Glomerular endothelial cell (primary cell): ENCODE measurements at regions not wholly inside any gene's neighbourhood (a gene's known extent, or its start where the extent isn't known, plus 50 kb on each side); places are given as distances from the start of the nearest gene placed in this dataset.

Experiments used
- DNase-seq: peaks from one replicate; pipeline ENCODE4 v3.0.0-alpha.2; 2011; ENCODE audit warnings: low read depth, low spot score; ENCODE audit errors: extremely low read depth

GRCh38 chr9:118457171-118458000 is 753.2 kb downstream of the TLR4 start:
- no peak for DNase-seq

DNA sequence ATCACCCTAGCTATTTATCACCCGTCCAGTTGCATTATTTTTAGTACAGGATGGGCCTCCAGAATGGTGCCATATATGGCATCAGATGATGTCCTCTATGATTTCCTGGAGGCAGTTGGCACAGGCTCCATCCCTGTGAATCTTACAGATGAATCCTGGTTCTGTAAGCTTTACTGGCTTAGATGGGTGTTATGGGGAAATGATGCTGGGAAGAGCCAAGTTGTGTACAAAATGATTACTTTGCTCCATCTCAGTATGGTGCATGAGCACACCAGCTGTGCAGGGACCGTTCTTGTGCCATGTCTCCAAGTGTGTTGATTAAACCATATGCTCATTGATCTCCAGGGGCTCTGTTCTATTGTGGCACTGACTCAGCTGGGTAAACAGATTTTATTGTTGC is 755.7 kb downstream of the TLR4 start:
- DNase-seq, result no peak

GRCh38 chr9:118463419-118463818 is 759.2 kb downstream of the TLR4 start:
- no peak for DNase-seq

GRCh38 chr9:118473521-118473920 is 769.3 kb downstream of the TLR4 start:
- DNase-seq, result no peak

DNA sequence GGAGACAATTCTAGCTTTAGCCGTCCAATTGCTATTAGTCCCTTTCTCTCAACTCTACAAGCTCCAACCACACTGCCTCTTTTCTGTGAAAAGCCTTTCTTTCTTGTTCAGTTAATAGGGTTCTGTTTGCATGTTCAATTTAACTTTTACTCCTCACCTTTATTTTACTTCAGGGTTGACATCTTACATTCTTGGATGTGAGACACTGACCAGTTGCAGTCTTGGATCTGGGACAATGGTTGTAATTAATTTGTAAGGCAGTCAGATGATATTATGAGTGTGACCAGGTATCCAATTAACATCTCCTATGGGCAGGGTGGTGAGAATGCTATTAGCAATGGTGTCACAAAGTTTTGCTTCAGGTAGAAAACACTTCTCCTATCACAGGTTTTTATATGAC is 774.5 kb downstream of the TLR4 start:
- DNase-seq, result no peak

GRCh38 chr9:118482306-118482705 is 778.1 kb downstream of the TLR4 start:
- no peak for DNase-seq

GRCh38 chr9:118483677-118484076 is 779.5 kb downstream of the TLR4 start:
- DNase-seq, result no peak

- DNase-seq, result no peak
These were observed 799.0 kb downstream of the TLR4 start for GRCh38 chr9:118503236-118503635.

- DNase-seq, result no peak
These were observed 806.5 kb downstream of the TLR4 start for GRCh38 chr9:118510711-118511110.

DNA sequence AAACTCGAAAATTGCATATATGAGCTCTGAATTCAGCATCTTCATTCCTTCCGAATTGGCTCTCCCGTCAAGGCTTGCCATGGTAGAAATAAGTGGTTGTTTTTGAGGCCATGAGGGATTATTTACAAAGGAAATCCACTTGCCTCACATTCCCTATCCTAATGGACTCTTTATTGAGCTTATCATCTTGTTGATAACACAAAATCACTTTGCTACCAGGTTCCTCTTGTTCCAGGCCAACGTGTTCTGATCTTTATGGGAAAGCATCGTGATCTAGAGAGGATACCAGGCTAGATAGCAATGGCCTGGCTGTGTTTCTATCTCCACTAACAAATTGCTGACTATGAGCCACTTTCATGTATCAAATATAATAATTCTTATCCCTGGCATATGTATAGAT is 811.7 kb downstream of the TLR4 start:
- no peak for DNase-seq

GRCh38 chr9:118521261-118521660 is 817.1 kb downstream of the TLR4 start:
- no peak for DNase-seq

DNA sequence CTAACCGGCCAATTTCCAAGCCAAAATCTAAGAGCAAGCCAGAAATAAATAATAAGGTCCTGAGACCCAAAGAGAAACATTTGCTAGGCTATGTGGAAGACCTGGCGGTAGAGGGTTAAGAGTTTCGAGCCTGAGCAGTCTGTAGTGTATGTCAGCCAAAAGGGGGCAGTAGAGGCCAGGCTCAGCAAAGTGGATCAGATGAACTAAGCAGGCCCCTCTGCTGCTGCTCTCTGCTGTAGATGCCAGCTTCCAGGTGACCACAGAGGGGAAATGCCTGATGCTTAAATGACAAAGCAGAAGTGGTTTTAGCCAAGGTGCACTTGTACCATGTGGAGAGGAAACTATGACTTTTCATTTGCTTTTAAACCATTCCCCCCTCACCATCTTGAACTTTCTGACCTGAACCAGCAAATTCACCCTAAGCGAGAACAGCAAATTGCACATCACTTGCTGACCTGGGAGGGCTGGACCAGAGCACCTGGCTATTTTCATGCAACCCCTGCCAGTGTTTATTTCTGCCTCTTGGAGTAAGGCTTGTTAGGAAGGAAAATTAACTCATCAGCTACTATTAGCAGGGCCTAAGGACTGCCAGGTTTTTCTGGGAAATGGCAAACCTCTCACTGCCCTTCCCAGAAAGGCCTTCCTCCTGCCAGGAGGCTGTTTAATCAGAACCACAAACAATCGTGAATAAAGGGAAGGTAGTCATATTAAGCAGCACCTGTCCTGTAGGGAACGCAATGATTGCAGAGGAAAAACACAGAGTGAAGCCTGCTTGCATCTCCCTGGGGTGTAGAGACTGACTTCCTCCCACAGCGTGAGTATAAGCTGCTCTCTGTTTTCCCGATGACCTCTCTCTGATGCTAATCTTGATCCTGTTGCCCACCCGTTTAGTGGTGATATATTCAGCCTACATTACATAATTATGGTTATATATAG is 818.2 kb downstream of the TLR4 start:
- DNase-seq, result no peak

DNA sequence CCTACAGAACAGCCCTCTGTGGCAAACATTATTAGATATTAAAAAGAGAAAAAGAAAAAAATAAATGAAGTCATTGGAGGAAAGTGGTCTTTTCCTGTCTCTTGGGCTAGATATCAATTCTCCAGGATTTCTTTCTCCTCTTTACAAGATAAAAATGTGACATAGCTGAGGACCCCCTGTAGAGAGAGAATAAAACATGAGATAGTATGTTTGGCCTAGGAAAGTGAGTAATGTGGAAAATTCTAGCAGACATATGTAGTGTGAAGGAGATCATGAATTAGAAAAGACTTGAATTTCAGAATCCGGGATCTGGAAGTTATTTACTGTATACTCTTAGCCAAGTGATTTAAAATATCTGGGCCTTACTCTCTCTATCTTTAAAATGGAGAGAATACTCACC is 823.1 kb downstream of the TLR4 start:
- DNase-seq, result no peak

GRCh38 chr9:118529210-118529609 is 825.0 kb downstream of the TLR4 start:
- peak; percentile 93 for DNase-seq

DNA sequence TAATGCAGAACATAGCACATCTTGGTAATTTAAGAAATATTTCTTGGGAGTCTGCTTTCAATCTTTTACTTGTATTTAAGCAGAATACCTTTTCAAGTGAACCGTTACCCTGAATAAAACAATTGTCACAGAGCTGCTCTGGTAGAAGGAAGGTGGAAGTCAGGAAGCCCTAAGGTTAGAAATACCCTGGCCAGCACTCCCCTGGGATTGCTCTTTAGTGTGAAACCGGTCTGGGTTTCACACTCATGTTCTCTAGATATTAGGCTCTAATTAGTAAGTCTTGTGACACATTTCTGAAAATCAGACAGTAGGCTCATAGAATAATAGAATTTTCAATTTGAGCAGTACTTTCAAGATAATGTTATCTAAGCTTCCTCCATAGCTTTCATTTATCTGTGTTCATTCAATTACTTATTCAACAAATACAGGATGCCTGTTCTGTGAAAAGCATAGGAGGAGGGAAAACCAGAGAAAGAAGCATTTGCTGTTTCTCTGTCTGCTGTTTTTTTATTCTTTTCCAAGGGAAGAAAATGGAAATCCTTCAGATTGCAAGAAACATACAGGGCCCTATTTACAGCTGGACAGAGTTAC is 825.5 kb downstream of the TLR4 start:
- DNase-seq, result no peak

DNA sequence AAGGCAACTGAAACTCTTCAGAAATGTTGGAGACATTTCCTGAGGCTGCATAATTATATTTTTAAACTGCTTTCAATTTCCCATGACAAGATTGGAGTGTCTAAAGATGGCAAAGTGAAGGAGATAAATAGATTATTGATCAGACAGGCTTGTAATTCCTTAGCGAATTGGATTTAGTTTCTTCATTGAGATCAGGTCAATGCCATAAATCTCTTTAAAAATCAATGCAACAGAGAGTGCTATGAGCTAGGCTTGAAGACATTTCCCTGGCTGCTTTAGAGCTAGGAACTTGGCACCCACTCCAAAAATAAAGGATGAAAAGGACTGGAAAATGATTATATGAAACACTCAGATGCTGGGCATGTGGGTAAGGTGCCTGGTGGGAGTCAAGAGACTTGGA is 828.4 kb downstream of the TLR4 start:
- no peak for DNase-seq

DNA sequence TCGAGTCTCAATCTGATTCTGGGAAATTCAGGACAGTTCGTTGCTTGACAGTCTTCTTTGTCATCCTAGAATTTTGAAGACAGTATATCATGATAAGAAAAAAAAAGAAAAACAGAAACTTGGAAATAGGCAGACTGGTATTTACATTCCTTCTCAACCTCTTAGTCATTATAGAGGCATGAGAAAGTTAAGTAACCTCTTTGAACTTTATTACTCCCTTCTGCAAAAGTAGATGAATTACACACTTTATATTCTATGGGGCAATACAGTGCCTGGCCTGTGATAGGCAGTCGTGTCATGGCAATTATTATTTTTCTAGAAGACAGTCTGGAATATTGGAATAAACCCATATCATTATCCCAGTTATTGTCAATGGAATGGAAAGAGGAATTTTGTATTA is 828.9 kb downstream of the TLR4 start:
- no peak for DNase-seq

GRCh38 chr9:118533850-118534249 is 829.6 kb downstream of the TLR4 start:
- DNase-seq, result no peak

- no peak for DNase-seq
These were observed 832.0 kb downstream of the TLR4 start for GRCh38 chr9:118536153-118536552.

DNA sequence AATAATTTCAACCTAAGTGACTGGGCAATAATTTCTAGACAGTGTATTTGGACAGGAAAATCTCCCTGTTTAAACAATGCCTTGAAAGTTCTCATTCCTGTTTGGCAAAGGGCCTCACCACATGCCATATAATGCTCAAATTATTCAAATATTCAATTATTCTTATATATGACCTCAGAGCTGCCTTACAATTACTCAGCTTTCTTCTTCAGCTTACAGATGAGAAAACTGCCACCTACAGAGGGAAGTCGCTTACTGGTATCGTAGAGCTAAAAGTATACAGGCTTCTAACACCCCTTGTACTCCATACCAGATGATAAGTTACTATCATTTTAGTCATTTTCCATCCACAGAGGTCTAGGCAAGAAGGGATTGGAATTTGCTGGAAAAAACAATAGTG is 830.3 kb downstream of the BRINP1 start:
- no peak for DNase-seq

- no peak for DNase-seq
These were observed 815.8 kb downstream of the BRINP1 start for GRCh38 chr9:118553465-118553864.
